ENCODE measurements at regions not wholly inside any gene's neighbourhood (a gene's known extent, or its start where the extent isn't known, plus 50 kb on each side); places are given as distances from the start of the nearest gene placed in this dataset.

DNA sequence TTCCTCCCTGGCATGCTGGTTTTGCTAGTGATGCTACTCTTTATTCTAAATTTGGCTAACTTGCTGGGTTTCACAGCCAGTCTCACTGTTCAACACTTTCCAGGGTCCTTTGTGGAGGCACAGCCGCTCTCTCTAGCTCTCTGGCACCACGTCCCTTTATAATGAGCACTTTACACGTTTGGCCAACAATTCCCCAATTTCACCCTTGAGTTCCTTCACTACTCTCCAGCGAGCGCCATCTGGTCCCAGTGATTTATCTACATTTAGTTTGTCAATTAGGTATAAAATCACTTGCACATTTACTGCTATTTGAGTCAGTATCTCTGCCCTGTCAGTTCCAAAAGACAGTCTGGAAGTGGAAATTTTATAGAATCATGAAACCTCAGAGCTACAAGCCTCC lies 241.9 kb upstream of the MOCS1 start:
- no peak overlapping the region for H3K27ac ChIP-seq (ENCODE audit: low read depth in 2 of 2, low read length in 1 of 2)
- H3K36me3 ChIP-seq (ENCODE audit: control insufficient read depth in 2 of 2, insufficient read depth in 2 of 2, low read length in 1 of 2), result no peaks in the 10 kb centered on the region
- H3K4me3 ChIP-seq (ENCODE audit: low read depth in 1 of 2, low read length in 2 of 2), result no peak overlapping the region
- 78 to 82% methylated on average over 5 of the region's 5 CpGs for WGBS, 2 donors
- peaks cover 0 to 6% of the 10 kb centered on the region in 2 donors for H3K4me1 ChIP-seq (ENCODE audit: control insufficient read depth in 2 of 2, insufficient read depth in 2 of 2, low read length in 1 of 2)
- no peaks in the 10 kb centered on the region for H3K27me3 ChIP-seq (ENCODE audit: control insufficient read depth in 1 of 2, insufficient read depth in 2 of 2, low read length in 2 of 2)
- H3K9me3 ChIP-seq (ENCODE audit: control insufficient read depth in 2 of 2, insufficient read depth in 1 of 2, low read depth in 1 of 2, low read length in 1 of 2), result no peaks in the 10 kb centered on the region

- H3K36me3 ChIP-seq (ENCODE audit: control insufficient read depth in 2 of 2, insufficient read depth in 2 of 2, low read length in 1 of 2), result no peaks in the 10 kb centered on the region
- no peaks in the 10 kb centered on the region for H3K9me3 ChIP-seq (ENCODE audit: control insufficient read depth in 2 of 2, insufficient read depth in 1 of 2, low read depth in 1 of 2, low read length in 1 of 2)
- no peaks in the 10 kb centered on the region for H3K27me3 ChIP-seq (ENCODE audit: control insufficient read depth in 1 of 2, insufficient read depth in 2 of 2, low read length in 2 of 2)
- H3K27ac ChIP-seq (ENCODE audit: low read depth in 2 of 2, low read length in 1 of 2), result peak overlapping the region; percentile 46 to 92
- H3K4me1 ChIP-seq (ENCODE audit: control insufficient read depth in 2 of 2, insufficient read depth in 2 of 2, low read length in 1 of 2), result peaks cover 0 to 7% of the 10 kb centered on the region in 2 donors
- H3K4me3 ChIP-seq (ENCODE audit: low read depth in 1 of 2, low read length in 2 of 2), result no peak overlapping the region
- WGBS, 2 donors, result 94 to 97% methylated on average over 3 of the region's 3 CpGs
These were observed 238.0 kb upstream of the MOCS1 start for GRCh38 chr6:40172272-40172671.

- Histone ChIP-seq H3K36me3 (ENCODE audit: control insufficient read depth in 2 of 2, insufficient read depth in 2 of 2, low read length in 1 of 2) (no peaks in the 10 kb centered on the region), H3K27ac (ENCODE audit: low read depth in 2 of 2, low read length in 1 of 2) (peak overlapping the region; percentile 46 to 92), H3K4me3 (ENCODE audit: low read depth in 1 of 2, low read length in 2 of 2) (no peak overlapping the region), H3K27me3 (ENCODE audit: control insufficient read depth in 1 of 2, insufficient read depth in 2 of 2, low read length in 2 of 2) (no peaks in the 10 kb centered on the region), H3K9me3 (ENCODE audit: control insufficient read depth in 2 of 2, insufficient read depth in 1 of 2, low read depth in 1 of 2, low read length in 1 of 2) (no peaks in the 10 kb centered on the region), H3K4me1 (ENCODE audit: control insufficient read depth in 2 of 2, insufficient read depth in 2 of 2, low read length in 1 of 2) (peaks cover 0 to 10% of the 10 kb centered on the region in 2 donors)
- 39 to 41% methylated on average over 1 of the region's 1 CpG for WGBS, 2 donors
These were observed 237.1 kb upstream of the MOCS1 start for GRCh38 chr6:40171343-40171742.

DNA sequence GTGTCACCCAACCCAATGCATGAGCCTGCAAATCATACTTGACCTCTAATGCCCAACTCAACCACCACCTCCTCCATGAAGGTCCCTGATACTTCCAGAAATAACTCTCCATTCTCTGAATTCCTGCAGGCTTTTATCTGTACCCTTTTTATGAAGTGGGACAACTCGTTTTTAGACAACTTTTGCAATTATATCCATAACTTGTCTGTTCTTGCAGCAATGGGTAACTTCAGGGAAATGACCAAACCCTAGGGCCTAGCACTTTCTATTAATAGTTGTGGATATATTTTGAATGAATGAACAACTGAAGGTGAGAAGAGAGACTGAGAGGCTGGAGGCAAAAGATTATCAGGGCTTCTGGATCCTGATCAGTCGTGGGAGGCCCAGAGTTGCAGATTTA lies 236.6 kb upstream of the MOCS1 start:
- Histone ChIP-seq H3K36me3 (ENCODE audit: control insufficient read depth in 2 of 2, insufficient read depth in 2 of 2, low read length in 1 of 2) (no peaks in the 10 kb centered on the region), H3K4me1 (ENCODE audit: control insufficient read depth in 2 of 2, insufficient read depth in 2 of 2, low read length in 1 of 2) (peaks cover 0 to 10% of the 10 kb centered on the region in 2 donors), H3K4me3 (ENCODE audit: low read depth in 1 of 2, low read length in 2 of 2) (no peak overlapping the region), H3K27ac (ENCODE audit: low read depth in 2 of 2, low read length in 1 of 2) (peak overlapping the region; percentile 39 to 92), H3K27me3 (ENCODE audit: control insufficient read depth in 1 of 2, insufficient read depth in 2 of 2, low read length in 2 of 2) (no peaks in the 10 kb centered on the region), H3K9me3 (ENCODE audit: control insufficient read depth in 2 of 2, insufficient read depth in 1 of 2, low read depth in 1 of 2, low read length in 1 of 2) (no peaks in the 10 kb centered on the region)
- WGBS, 2 donors, result 32 to 37% methylated on average over 2 of the region's 2 CpGs

- Histone ChIP-seq H3K4me3 (ENCODE audit: low read depth in 1 of 2, low read length in 2 of 2) (no peak overlapping the region), H3K27ac (ENCODE audit: low read depth in 2 of 2, low read length in 1 of 2) (peak overlapping the region in 1 of 2 donors; percentile 27), H3K9me3 (ENCODE audit: control insufficient read depth in 2 of 2, insufficient read depth in 1 of 2, low read depth in 1 of 2, low read length in 1 of 2) (no peaks in the 10 kb centered on the region), H3K36me3 (ENCODE audit: control insufficient read depth in 2 of 2, insufficient read depth in 2 of 2, low read length in 1 of 2) (no peaks in the 10 kb centered on the region), H3K4me1 (ENCODE audit: control insufficient read depth in 2 of 2, insufficient read depth in 2 of 2, low read length in 1 of 2) (peaks cover 0 to 16% of the 10 kb centered on the region in 2 donors), H3K27me3 (ENCODE audit: control insufficient read depth in 1 of 2, insufficient read depth in 2 of 2, low read length in 2 of 2) (no peaks in the 10 kb centered on the region)
- WGBS, 2 donors, result 74 to 75% methylated on average over 7 of the region's 7 CpGs
These were observed 235.6 kb upstream of the MOCS1 start for GRCh38 chr6:40169878-40170277.

DNA sequence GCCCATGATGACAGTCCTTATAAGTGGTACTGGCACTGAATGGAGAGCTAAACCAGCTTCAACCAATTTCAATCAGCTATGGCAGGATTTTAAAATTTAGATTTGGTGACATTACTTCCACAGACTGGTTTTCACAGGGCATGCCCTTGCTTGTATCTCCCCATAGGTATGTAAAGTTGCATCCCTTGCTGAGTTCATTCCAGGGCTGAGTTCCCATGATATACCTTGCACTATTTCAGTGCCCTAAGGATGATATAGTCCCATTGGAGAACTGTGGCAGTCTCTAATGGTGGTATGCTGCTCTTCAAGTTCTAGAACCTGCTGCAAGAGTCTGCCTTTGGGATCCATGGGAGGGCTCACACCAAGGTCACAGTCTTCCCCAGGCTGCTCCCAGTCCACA lies 232.7 kb upstream of the MOCS1 start:
- H3K4me1 ChIP-seq (ENCODE audit: control insufficient read depth in 2 of 2, insufficient read depth in 2 of 2, low read length in 1 of 2), result peaks cover 3 to 14% of the 10 kb centered on the region in 2 donors
- no peaks in the 10 kb centered on the region for H3K9me3 ChIP-seq (ENCODE audit: control insufficient read depth in 2 of 2, insufficient read depth in 1 of 2, low read depth in 1 of 2, low read length in 1 of 2)
- no peak overlapping the region for H3K4me3 ChIP-seq (ENCODE audit: low read depth in 1 of 2, low read length in 2 of 2)
- H3K27ac ChIP-seq (ENCODE audit: low read depth in 2 of 2, low read length in 1 of 2), result peak overlapping the region; percentile 21 to 59
- H3K27me3 ChIP-seq (ENCODE audit: control insufficient read depth in 1 of 2, insufficient read depth in 2 of 2, low read length in 2 of 2), result no peaks in the 10 kb centered on the region
- no peaks in the 10 kb centered on the region for H3K36me3 ChIP-seq (ENCODE audit: control insufficient read depth in 2 of 2, insufficient read depth in 2 of 2, low read length in 1 of 2)

- Histone ChIP-seq H3K4me1 (ENCODE audit: control insufficient read depth in 2 of 2, insufficient read depth in 2 of 2, low read length in 1 of 2) (peaks cover 3 to 12% of the 10 kb centered on the region in 2 donors), H3K9me3 (ENCODE audit: control insufficient read depth in 2 of 2, insufficient read depth in 1 of 2, low read depth in 1 of 2, low read length in 1 of 2) (no peaks in the 10 kb centered on the region), H3K27me3 (ENCODE audit: control insufficient read depth in 1 of 2, insufficient read depth in 2 of 2, low read length in 2 of 2) (no peaks in the 10 kb centered on the region), H3K27ac (ENCODE audit: low read depth in 2 of 2, low read length in 1 of 2) (peak overlapping the region; percentile 23 to 61), H3K4me3 (ENCODE audit: low read depth in 1 of 2, low read length in 2 of 2) (no peak overlapping the region), H3K36me3 (ENCODE audit: control insufficient read depth in 2 of 2, insufficient read depth in 2 of 2, low read length in 1 of 2) (no peaks in the 10 kb centered on the region)
- 60 to 62% methylated on average over 7 of the region's 7 CpGs for WGBS, 2 donors
These were observed 230.9 kb upstream of the MOCS1 start for GRCh38 chr6:40165036-40165709.

- whole genome bisulfite sequencing, 2 donors, result 85 to 86% methylated on average over 8 of the region's 8 CpGs
- peaks cover 3 to 12% of the 10 kb centered on the region in 2 donors for H3K4me1 ChIP-seq (ENCODE audit: control insufficient read depth in 2 of 2, insufficient read depth in 2 of 2, low read length in 1 of 2)
- H3K27ac ChIP-seq (ENCODE audit: low read depth in 2 of 2, low read length in 1 of 2), result no peak overlapping the region
- no peaks in the 10 kb centered on the region for H3K9me3 ChIP-seq (ENCODE audit: control insufficient read depth in 2 of 2, insufficient read depth in 1 of 2, low read depth in 1 of 2, low read length in 1 of 2)
- H3K36me3 ChIP-seq (ENCODE audit: control insufficient read depth in 2 of 2, insufficient read depth in 2 of 2, low read length in 1 of 2), result no peaks in the 10 kb centered on the region
- H3K27me3 ChIP-seq (ENCODE audit: control insufficient read depth in 1 of 2, insufficient read depth in 2 of 2, low read length in 2 of 2), result no peaks in the 10 kb centered on the region
- no peak overlapping the region for H3K4me3 ChIP-seq (ENCODE audit: low read depth in 1 of 2, low read length in 2 of 2)
These were observed 230.1 kb upstream of the MOCS1 start for GRCh38 chr6:40164345-40164755.

- Histone ChIP-seq H3K36me3 (ENCODE audit: control insufficient read depth in 2 of 2, insufficient read depth in 2 of 2, low read length in 1 of 2) (no peaks in the 10 kb centered on the region), H3K27ac (ENCODE audit: low read depth in 2 of 2, low read length in 1 of 2) (no peak overlapping the region), H3K4me3 (ENCODE audit: low read depth in 1 of 2, low read length in 2 of 2) (no peak overlapping the region), H3K4me1 (ENCODE audit: control insufficient read depth in 2 of 2, insufficient read depth in 2 of 2, low read length in 1 of 2) (peaks cover 3 to 12% of the 10 kb centered on the region in 2 donors), H3K27me3 (ENCODE audit: control insufficient read depth in 1 of 2, insufficient read depth in 2 of 2, low read length in 2 of 2) (no peaks in the 10 kb centered on the region), H3K9me3 (ENCODE audit: control insufficient read depth in 2 of 2, insufficient read depth in 1 of 2, low read depth in 1 of 2, low read length in 1 of 2) (no peaks in the 10 kb centered on the region)
- 78 to 83% methylated on average over 7 of the region's 7 CpGs for WGBS, 2 donors
These were observed 229.7 kb upstream of the MOCS1 start for GRCh38 chr6:40163924-40164323.

DNA sequence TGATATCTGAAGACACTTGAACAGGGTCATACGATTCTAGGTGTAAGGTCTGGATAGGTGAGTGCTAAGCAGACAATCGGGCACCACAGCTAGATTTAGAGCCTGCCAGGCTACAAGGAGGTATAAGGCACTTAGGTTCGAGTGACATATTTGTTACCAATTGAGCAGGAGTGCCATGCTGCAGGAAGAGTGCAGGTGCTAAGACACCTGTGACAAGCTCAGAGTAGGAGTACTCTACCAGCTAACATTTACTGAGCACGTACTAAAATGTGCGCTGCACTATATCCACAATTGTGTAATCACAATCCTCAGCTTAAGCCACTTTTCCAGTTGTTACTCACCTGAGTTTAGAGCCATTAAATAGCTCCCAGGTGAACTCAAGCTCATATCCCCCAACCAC lies 227.8 kb upstream of the MOCS1 start:
- Histone ChIP-seq H3K4me3 (ENCODE audit: low read depth in 1 of 2, low read length in 2 of 2) (no peak overlapping the region), H3K27ac (ENCODE audit: low read depth in 2 of 2, low read length in 1 of 2) (no peak overlapping the region), H3K36me3 (ENCODE audit: control insufficient read depth in 2 of 2, insufficient read depth in 2 of 2, low read length in 1 of 2) (no peaks in the 10 kb centered on the region), H3K4me1 (ENCODE audit: control insufficient read depth in 2 of 2, insufficient read depth in 2 of 2, low read length in 1 of 2) (peaks cover 3 to 9% of the 10 kb centered on the region in 2 donors), H3K27me3 (ENCODE audit: control insufficient read depth in 1 of 2, insufficient read depth in 2 of 2, low read length in 2 of 2) (no peaks in the 10 kb centered on the region), H3K9me3 (ENCODE audit: control insufficient read depth in 2 of 2, insufficient read depth in 1 of 2, low read depth in 1 of 2, low read length in 1 of 2) (no peaks in the 10 kb centered on the region)
- WGBS, 2 donors, result 74 to 76% methylated on average over 5 of the region's 5 CpGs
